ENCODE measurements at regions not wholly inside any gene's neighbourhood (a gene's known extent, or its start where the extent isn't known, plus 50 kb on each side); places are given as distances from the start of the nearest gene placed in this dataset.
"Not testable (repeated sequence)": the region's sequence is repeated elsewhere in the genome, so short reads cannot be mapped to it uniquely, and the experiment has no call there.

- H3K4me1 ChIP-seq (replicated peaks): no peaks in the 10 kb centered on the region
- H3K4me3 ChIP-seq: no peak overlapping the region
- 37% methylated on average over 6 of the region's 6 CpGs for WGBS
- intact Hi-C loops (cut with DNase I): no loop called here
- no peak overlapping the region for H3K27ac ChIP-seq
- H3K27me3 ChIP-seq (replicated peaks; ENCODE audit: insufficient read depth): no peaks in the 10 kb centered on the region
- TF ChIP-seq CTCF (IDR thresholded peaks at IDR 0.05): no peak
- TF ChIP-seq POLR2AphosphoS5 (IDR thresholded peaks at IDR 0.05): no peak
- TF ChIP-seq POLR2A (IDR thresholded peaks at IDR 0.05): no peak
- DNase-seq (ENCODE audit: low spot score): no peak
- no peaks in the 10 kb centered on the region for H3K36me3 ChIP-seq
- no peaks in the 10 kb centered on the region for H3K9me3 ChIP-seq
Measured at GRCh38 chr6:150788089-150788488, 77.4 kb upstream of the MTHFD1L start.

GRCh38 chr6:150789906-150790305 is 75.6 kb upstream of the MTHFD1L start:
- intact Hi-C loops (cut with DNase I); H3K9me3 ChIP-seq; H3K4me1 ChIP-seq (replicated peaks); DNase-seq (ENCODE audit: low spot score); H3K4me3 ChIP-seq; H3K36me3 ChIP-seq; H3K27ac ChIP-seq; H3K27me3 ChIP-seq (replicated peaks; ENCODE audit: insufficient read depth): not testable (repeated sequence)
- WGBS: 94% methylated on average over 6 of the region's 6 CpGs

- 89% methylated on average over 1 of the region's 1 CpG for WGBS
- H3K36me3 ChIP-seq: no peaks in the 10 kb centered on the region
- intact Hi-C loops (cut with DNase I): no loop called here
- no peak for DNase-seq (ENCODE audit: low spot score)
- H3K4me1 ChIP-seq (replicated peaks): no peaks in the 10 kb centered on the region
- H3K4me3 ChIP-seq: no peak overlapping the region
- no peak for TF ChIP-seq CTCF (IDR thresholded peaks at IDR 0.05)
- no peak for TF ChIP-seq POLR2A (IDR thresholded peaks at IDR 0.05)
- TF ChIP-seq POLR2AphosphoS5 (IDR thresholded peaks at IDR 0.05): no peak
- no peak overlapping the region for H3K27ac ChIP-seq
- H3K9me3 ChIP-seq: no peaks in the 10 kb centered on the region
- H3K27me3 ChIP-seq (replicated peaks; ENCODE audit: insufficient read depth): no peaks in the 10 kb centered on the region
Measured at GRCh38 chr6:150791717-150792116, 73.8 kb upstream of the MTHFD1L start.

GRCh38 chr6:150797949-150798348 is 67.6 kb upstream of the MTHFD1L start:
- intact Hi-C loops (cut with DNase I): no loop called here
- WGBS: 100% methylated on average over 1 of the region's 1 CpG
- Histone ChIP-seq H3K4me1 (replicated peaks) (no peaks in the 10 kb centered on the region), H3K9me3 (no peaks in the 10 kb centered on the region), H3K27me3 (replicated peaks; ENCODE audit: insufficient read depth) (no peaks in the 10 kb centered on the region), H3K27ac (no peak overlapping the region), H3K36me3 (no peaks in the 10 kb centered on the region), H3K4me3 (no peak overlapping the region)
- no peak for DNase-seq (ENCODE audit: low spot score)
- TF ChIP-seq CTCF (IDR thresholded peaks at IDR 0.05) (no peak), POLR2AphosphoS5 (IDR thresholded peaks at IDR 0.05) (no peak), POLR2A (IDR thresholded peaks at IDR 0.05) (no peak)

GRCh38 chr6:150799276-150799805 is 66.2 kb upstream of the MTHFD1L start:
- Histone ChIP-seq H3K36me3 (no peaks in the 10 kb centered on the region), H3K4me3 (no peak overlapping the region), H3K27me3 (replicated peaks; ENCODE audit: insufficient read depth) (no peaks in the 10 kb centered on the region), H3K9me3 (no peaks in the 10 kb centered on the region), H3K4me1 (replicated peaks) (no peaks in the 10 kb centered on the region), H3K27ac (no peak overlapping the region)
- DNase-seq (ENCODE audit: low spot score): no peak
- WGBS: 93% methylated on average over 4 of the region's 4 CpGs
- intact Hi-C loops (cut with DNase I): no loop called here
- TF ChIP-seq POLR2AphosphoS5 (IDR thresholded peaks at IDR 0.05): no peak
- TF ChIP-seq POLR2A (IDR thresholded peaks at IDR 0.05): no peak
- no peak for TF ChIP-seq CTCF (IDR thresholded peaks at IDR 0.05)
